SH-SY5Y (cell line): ENCODE measurements at regions not wholly inside any gene's neighbourhood (a gene's known extent, or its start where the extent isn't known, plus 50 kb on each side); places are given as distances from the start of the nearest gene placed in this dataset.

Experiments
- GATA2 ChIP-seq: IDR thresholded peaks from 2 replicates; pipeline ENCODE4 v1.6.1; 2011; ENCODE audit warnings: mild to moderate bottlenecking, low read depth, low read length
- GATA3 ChIP-seq: IDR thresholded peaks from 2 replicates; pipeline ENCODE4 v1.6.1; 2011; ENCODE audit warnings: low read depth, mild to moderate bottlenecking, low read length, moderate library complexity

GRCh38 chr2:147649998-147650397, 194.8 kb upstream of the ACVR2A start:
- TF ChIP-seq GATA3 = no peak
- no peak for TF ChIP-seq GATA2
